ENCODE measurements at regions not wholly inside any gene's neighbourhood (a gene's known extent, or its start where the extent isn't known, plus 50 kb on each side); places are given as distances from the start of the nearest gene placed in this dataset.

DNA sequence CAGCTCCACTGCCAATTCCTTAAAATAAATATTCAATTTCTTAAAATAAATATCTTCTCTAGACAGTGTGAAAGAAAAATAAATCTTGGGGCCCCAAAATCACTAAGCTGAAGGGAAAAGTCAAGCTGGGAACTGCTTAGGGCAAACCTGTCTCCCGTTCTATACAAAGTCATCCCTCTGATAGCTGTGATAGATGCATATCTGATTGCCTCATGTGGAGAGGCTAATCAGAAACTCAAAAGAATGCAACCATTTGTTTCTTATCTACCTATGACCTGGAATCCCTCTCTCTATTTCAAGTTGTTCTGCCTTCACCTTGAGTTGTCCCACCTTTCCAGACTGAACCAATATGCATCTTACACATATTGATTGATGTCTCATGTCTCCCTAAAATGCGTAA, 889.8 kb downstream of the TRHDE start:
- Histone ChIP-seq H3K27me3 (ENCODE audit: insufficient read depth, low read length) (no peaks in the 10 kb centered on the region), H3K9me3 (ENCODE audit: control insufficient read depth, low read depth, low read length) (no peaks in the 10 kb centered on the region), H3K4ac (ENCODE audit: low read depth, low read length) (no peak overlapping the region), H3K14ac (ENCODE audit: insufficient read depth, low read length) (no peak overlapping the region), H3K9ac (ENCODE audit: extremely low read depth, insufficient read length, low read length) (no peak overlapping the region), H3K27ac (ENCODE audit: insufficient read length, low read depth, low read length) (no peak overlapping the region), H3K4me1 (ENCODE audit: insufficient read depth, low read length) (no peaks in the 10 kb centered on the region; the same call in 1 of the 2 replicates), H3T11ph (ENCODE audit: low read length) (no peak overlapping the region), H3K79me1 (ENCODE audit: insufficient read depth, low read depth, low read length, poor library complexity, severe bottlenecking) (no peaks in the 10 kb centered on the region), H2BK5ac (ENCODE audit: insufficient read length, low read length) (no peak overlapping the region), H4K20me1 (ENCODE audit: control insufficient read depth, insufficient read depth, insufficient read length) (no peaks in the 10 kb centered on the region), H3K4me2 (ENCODE audit: insufficient read depth, insufficient read length, low read length) (no peak overlapping the region), H2AFZ (ENCODE audit: low read length) (no peak overlapping the region), H3K23me2 (ENCODE audit: insufficient read length, low read depth, low read length, poor library complexity, severe bottlenecking) (no peaks in the 10 kb centered on the region), H2BK120ac (ENCODE audit: low read depth, low read length, poor library complexity, severe bottlenecking) (no peak overlapping the region), H4K91ac (ENCODE audit: insufficient read length, low read depth, low read length) (no peak overlapping the region), H3K23ac (ENCODE audit: insufficient read length, low read depth, low read length) (no peak overlapping the region), H3K56ac (ENCODE audit: insufficient read length, low read depth, low read length) (no peak overlapping the region), H2AK5ac (ENCODE audit: insufficient read length, low read length) (no peak overlapping the region), H3K18ac (ENCODE audit: insufficient read length, low read depth, low read length) (no peak overlapping the region), H4K8ac (replicated peaks; ENCODE audit: insufficient read length, low read depth, low read length) (no peak overlapping the region), H2BK20ac (ENCODE audit: low read depth, low read length, poor library complexity, severe bottlenecking) (no peak overlapping the region), H4K5ac (ENCODE audit: insufficient read length, low read depth, low read length) (no peak overlapping the region), H2BK12ac (ENCODE audit: insufficient read length, low read depth, low read length) (no peak overlapping the region), H2BK15ac (ENCODE audit: low read depth, low read length) (no peak overlapping the region), H3K79me2 (ENCODE audit: insufficient read depth, low read length) (no peaks in the 10 kb centered on the region)
- no peaks in the 10 kb centered on the region; a peak in 1 of 7 replicates for H3K36me3 Mint-ChIP-seq (ENCODE audit: insufficient read depth in 1 of 3, low read depth in 3 of 3)
- no peak for DNase-seq
- H3K4me3 Mint-ChIP-seq, result no peak overlapping the region
- TF ChIP-seq, protein P1, sequence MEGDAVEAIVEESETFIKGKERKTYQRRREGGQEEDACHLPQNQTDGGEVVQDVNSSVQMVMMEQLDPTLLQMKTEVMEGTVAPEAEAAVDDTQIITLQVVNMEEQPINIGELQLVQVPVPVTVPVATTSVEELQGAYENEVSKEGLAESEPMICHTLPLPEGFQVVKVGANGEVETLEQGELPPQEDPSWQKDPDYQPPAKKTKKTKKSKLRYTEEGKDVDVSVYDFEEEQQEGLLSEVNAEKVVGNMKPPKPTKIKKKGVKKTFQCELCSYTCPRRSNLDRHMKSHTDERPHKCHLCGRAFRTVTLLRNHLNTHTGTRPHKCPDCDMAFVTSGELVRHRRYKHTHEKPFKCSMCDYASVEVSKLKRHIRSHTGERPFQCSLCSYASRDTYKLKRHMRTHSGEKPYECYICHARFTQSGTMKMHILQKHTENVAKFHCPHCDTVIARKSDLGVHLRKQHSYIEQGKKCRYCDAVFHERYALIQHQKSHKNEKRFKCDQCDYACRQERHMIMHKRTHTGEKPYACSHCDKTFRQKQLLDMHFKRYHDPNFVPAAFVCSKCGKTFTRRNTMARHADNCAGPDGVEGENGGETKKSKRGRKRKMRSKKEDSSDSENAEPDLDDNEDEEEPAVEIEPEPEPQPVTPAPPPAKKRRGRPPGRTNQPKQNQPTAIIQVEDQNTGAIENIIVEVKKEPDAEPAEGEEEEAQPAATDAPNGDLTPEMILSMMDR (conservative IDR thresholded peaks at IDR 0.05), result no peak
- H3K27ac Mint-ChIP-seq, result no peak overlapping the region
- WGBS (ENCODE audit: extremely low coverage, insufficient read length, low lambda C conversion rate), result no CpG with 5 or more reads among the region's 2 CpGs
- H3K9me3 Mint-ChIP-seq, result no peaks in the 10 kb centered on the region; a peak in 1 of 5 replicates
- H3K27me3 Mint-ChIP-seq (ENCODE audit: low read depth), result no peaks in the 10 kb centered on the region
- peaks cover 29 to 33% of the 10 kb centered on the region in 2 experiments for H3K4me1 Mint-ChIP-seq

All from H9 (cell line).